ENCODE measurements at regions not wholly inside any gene's neighbourhood (a gene's known extent, or its start where the extent isn't known, plus 50 kb on each side); places are given as distances from the start of the nearest gene placed in this dataset.
A peak's percentile ranks its signal among the peaks of the same experiment; 100 is the strongest.
"Not testable (repeated sequence)": the region's sequence is repeated elsewhere in the genome, so short reads cannot be mapped to it uniquely, and the experiment has no call there.

DNA sequence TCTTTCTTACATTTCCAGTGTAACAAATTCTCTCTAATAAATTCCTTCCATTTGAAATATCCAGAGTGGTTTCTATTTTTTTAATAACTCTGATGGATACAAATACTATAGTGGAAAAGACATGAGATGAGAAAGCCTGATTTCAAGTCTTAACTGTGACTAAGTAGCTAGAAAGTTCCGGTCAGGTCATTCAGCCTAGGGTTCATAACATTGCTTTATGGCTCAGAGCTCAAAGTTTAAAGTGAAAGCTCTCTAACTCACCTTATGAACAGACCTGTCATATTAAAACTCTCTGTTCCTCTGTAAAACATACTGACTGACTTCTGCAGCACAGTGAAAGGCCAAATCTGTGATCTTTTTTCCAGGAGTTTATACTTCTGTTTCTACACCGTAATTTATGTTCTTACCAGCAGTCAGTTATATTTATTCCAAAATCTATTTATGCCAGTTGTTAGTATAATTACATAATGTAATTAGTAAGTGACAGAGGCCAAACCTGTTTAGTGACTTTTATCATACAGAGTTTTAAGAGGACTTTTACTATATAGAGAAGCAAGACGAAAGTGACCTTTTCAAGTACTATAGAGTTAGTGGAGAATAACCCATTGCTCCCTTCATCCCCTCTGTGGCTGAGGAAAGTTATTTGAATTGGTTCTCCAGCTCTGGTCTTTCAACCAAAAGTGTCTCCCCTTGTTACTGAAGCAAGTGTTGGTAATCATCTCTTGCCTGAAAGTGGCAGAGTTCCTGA, 118.8 kb upstream of the PDE1A start:
- DNase-seq, result no peak
- no peak for ATAC-seq (ENCODE audit: poor library complexity)
- intact Hi-C loops (cut with DNase I), result no loop called here

DNA sequence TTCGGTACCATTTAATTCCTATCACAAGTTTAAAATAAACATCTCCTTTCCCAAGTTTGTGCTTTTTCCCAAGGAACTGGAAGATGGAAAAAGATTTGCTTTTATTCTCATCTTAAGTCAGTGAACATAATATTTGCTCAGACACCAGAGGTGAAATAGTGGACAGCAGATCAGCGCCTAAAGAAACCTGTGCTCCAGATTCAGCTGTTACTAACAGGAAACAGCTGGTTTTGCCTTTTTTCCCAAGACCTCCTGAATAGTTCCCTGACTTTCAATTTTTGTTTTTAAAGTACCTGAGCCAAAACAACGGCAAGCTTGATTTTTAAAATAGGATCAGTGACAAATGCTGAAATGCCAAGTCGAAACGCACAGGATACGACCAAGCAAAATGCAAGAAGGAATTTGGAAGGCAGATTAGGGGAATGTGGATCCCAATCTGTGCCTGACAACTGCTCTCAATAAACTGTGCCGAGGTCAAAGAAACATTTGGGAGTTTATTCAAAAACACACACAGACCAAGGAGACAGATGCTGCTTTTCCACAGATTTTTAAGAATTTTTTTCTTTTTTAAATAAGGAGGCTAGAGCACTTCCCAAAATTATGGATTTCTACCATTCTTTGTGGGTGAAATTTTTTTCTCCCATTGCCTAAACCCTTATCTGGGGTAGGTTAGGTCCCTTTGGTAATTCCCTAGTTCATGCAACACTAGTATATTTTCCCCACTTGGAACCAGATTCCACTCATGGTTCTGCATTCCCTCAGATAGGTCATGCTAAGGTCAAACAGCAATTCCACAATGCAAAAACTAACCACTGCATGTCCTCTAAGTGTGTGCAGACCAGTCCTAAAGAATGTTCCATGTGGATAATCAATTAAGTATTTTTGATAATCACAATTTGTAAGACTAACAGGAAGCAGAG, 121.5 kb upstream of the PDE1A start:
- DNase-seq, result no peak
- intact Hi-C loops (cut with DNase I), result no loop called here
- peak; percentile 71 for ATAC-seq (ENCODE audit: poor library complexity)

DNA sequence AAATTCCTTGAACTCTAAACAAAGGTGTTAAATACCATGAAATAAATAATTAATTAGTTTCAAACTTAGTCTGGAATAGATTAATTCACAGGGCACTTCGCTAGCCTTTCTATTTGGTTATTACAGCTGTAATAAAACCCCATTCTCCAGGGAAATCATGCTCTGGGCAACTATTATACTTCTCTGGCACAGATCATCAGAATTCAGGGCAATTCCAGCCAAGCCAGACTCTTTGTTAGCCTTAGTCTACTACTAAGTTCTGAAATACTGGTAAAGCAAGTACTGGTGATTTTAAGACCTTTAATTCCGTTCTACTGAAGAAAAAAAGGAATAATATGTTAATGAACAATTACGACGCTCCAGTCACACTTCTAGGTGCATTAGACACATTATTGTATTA, 123.4 kb upstream of the PDE1A start:
- no peak for DNase-seq
- intact Hi-C loops (cut with DNase I), result no loop called here
- no peak for ATAC-seq (ENCODE audit: poor library complexity)

DNA sequence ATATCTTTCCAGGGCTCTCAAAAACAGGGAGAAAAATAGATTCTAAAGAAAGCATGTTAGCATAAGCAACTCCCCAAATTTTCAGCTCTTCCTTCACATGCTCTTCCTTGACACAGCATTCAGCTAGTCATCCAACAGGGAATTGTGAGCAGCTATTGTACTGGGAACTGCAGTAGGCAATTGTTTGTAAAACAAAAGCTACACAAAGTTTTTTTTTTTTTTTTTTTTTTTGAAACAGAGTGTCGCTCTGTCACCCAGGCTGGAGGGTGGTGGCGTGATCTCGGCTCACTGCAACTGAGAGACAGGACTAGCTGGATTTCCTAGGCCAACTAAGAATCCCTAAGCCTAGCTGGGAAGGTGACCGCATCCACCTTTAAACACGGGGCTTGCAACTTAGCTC, 125.4 kb upstream of the PDE1A start:
- intact Hi-C loops (cut with DNase I); ATAC-seq (ENCODE audit: poor library complexity); DNase-seq: not testable (repeated sequence)

DNA sequence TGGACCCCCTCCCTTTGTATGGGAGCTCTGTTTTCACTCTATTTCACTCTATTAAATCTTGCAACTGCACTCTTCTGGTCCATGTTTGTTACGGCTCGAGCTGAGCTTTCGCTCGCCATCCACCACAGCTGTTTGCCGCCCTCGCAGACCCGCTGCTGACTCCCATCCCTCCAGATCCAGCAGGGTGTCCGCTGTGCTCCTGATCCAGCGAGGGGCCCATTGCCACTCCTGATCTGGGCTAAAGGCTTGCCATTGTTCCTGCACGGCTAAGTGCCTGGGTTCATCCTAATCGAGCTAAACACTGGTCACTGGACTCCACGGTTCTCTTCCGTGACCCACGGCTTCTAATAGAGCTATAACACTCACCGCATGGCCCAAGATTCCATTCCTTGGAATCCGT, 125.9 kb upstream of the PDE1A start:
- DNase-seq, result peak; percentile 17
- ATAC-seq (ENCODE audit: poor library complexity); intact Hi-C loops (cut with DNase I): not testable (repeated sequence)

DNA sequence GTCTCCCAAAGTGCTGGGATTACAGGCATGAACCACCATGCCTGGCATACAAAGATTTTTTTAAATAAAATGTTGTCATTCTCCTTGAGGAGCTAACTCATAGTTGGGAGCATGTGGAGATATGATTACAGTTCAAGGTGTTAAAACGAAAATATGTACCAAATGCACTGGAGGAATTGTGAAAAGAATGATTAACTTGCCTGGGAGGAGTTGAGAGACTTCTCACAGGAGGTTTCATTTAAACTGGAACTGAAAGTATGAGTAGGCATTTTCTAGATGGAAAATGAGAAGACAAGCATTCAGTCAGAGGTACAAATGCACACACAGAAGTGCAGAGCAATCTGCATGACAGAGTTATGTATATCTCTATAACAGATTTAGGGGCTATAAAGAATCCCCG, 126.6 kb upstream of the PDE1A start:
- intact Hi-C loops (cut with DNase I), result no loop called here
- ATAC-seq (ENCODE audit: poor library complexity), result no peak
- DNase-seq, result no peak

DNA sequence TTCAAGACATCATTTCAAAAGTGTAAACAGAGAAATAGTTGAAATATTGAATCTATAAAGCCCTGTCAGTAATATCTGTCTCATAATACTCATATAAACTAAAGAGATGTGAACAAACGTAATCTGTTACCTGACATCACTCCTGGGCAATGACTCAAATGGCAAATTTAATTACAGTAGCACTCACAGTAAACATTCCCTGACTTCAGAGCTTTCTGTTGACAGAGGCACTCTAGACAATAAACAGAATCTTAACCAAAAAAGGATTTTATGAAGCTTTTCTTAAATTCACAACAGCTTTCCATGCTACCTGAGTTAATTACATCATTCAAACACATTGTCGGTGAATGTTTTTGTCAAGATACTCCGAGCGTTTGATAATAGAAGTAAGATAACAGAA, 128.1 kb upstream of the PDE1A start:
- DNase-seq (no peak), ATAC-seq (ENCODE audit: poor library complexity) (no peak)
- intact Hi-C loops (cut with DNase I), result no loop called here

DNA sequence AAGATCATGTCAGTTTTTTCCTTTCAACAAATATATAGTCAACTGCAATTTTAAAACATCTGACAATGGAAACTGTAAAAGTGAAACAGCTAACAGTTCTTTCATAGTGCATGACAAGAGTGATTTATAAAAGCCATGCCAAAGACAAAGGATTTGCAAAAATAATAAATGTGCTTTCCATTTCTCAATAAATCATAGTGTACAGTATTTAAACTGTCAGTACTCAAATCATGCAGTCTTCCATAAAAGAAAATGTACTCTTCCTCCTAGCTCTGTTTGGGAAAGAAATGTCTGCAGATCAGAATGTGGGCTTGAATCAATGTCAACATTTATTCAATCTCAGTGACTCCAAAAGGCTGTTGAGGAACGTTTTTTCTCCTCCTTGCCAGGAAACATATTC, 131.7 kb upstream of the PDE1A start:
- intact Hi-C loops (cut with DNase I), result no loop called here
- ATAC-seq (ENCODE audit: poor library complexity) (no peak), DNase-seq (no peak)

DNA sequence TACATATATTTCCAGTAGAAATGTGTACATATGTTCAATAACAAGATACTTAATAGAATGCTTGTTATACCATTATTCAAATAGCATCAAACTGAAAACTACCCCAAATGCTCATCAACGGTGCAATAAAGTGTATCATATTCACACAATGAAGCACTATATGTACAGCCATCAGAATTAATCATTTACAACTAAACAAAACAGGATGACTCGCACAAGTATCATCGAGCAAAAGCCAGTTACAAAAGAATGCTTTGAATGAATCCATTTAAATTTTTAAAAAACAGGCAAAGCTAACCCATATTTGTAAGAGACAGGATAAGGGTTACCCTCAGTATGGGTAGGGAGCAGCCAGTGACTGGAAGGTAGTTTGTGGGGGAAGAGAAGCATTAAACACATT, 132.8 kb upstream of the PDE1A start:
- DNase-seq (no peak), ATAC-seq (ENCODE audit: poor library complexity) (no peak)
- intact Hi-C loops (cut with DNase I), result no loop called here

DNA sequence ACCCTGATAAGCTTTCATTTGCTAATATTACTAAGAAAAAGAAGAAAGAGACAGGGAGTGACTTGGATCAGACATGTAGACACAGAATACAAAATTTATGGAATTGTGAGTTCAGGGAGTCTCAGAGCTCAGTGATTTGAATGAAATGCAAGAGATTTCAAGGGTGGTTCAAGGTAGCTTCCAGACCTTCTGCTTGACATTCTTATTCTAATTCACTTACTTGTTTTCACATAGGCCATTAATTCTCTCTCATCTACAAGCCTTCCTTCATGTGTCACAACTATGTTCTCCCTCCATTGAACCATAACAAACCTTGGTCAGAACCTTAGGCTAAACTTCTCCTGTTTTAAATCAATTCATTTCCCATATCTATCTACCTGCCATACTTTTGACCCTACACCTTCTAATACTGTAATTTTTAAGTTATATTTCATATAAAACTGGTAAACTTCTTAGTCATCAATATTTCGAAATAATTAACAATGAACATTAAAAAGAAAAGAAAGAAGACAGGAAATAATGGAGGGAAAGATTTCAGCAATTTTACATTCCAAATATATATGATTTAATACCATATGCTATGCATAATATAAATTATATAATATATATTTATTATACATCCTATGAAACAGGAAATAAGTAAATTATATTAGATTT, 139.2 kb upstream of the PDE1A start:
- intact Hi-C loops (cut with DNase I), result no loop called here
- DNase-seq (no peak), ATAC-seq (ENCODE audit: poor library complexity) (no peak)

DNA sequence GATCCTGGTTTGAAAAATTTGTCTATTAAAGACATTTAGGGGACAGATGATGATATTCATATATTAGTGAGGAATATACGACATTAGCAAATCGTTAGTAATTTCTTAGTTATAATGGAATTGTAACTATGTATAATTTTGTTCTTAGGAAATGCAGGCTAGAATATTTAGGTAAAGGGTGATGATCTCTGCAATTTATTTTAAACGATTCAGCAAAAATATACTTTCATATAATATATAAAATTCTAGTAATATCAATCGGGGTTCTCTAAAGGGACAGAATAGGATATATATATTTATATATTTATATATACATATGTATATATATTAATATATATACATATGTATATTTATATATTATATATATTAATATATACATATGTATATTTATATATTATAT, 142.5 kb upstream of the DNAJC10 start:
- intact Hi-C loops (cut with DNase I), result no loop called here
- ATAC-seq (ENCODE audit: poor library complexity) (no peak), DNase-seq (no peak)

DNA sequence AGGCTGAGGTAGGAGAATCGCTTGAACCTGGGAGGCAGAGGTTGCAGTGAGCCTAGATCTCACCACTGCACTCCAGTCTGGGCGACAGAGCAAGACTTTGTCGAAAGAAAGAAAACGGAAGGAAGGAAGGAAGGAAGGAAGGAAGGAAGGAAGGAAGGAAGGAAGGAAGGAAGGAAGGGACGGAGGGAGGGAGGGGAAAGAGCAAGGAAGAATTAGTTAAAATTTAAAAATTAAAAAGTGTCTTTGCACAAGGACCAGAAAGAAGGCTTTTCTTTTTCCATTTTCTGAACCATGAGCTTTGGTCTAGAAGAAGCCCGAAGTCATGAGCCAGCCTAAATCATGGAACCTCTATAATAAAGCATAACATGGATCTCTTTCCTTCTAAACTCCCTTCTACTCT, 138.2 kb upstream of the DNAJC10 start:
- ATAC-seq (ENCODE audit: poor library complexity) (no peak), DNase-seq (no peak)
- intact Hi-C loops (cut with DNase I), result no loop called here

DNA sequence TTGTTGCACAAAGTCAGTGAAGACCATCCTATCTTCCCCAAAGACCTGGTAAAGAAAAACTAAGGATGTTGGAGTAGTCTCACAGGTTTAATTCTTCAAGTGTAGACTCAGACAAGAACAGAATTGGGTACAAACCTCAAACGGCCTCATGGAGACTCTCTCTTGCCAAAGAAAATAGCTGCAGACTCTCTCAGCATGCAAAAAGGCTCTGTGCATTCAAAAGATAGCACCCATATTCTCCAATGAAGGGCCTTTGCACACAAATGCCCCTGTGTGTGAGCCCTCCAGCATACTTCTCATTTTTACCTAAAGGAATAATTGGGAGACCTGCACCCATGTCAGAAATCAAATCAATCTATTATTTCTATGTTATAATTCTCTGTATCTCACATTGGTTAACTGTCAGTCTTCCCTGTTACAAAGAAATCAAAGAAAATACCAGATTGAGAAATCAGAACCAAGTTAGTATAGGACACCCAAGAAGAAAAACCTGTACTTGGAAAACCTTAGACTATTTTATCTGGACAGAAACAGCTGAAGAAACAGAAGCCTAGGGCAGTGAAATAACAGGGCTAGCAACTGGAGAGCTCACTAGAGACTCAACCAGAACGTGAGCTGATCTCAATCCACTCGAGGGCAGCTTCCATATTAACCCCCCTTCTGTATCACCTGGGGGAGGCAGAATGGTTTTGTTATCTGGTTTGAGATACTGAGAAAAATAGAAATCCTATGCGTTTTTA, 134.7 kb upstream of the DNAJC10 start:
- no peak for DNase-seq
- no peak for ATAC-seq (ENCODE audit: poor library complexity)
- intact Hi-C loops (cut with DNase I), result loop anchor here (10.0 kb wide), 1 partner anchor 117 kb away; no protein-coding TSS in a partner anchor

DNA sequence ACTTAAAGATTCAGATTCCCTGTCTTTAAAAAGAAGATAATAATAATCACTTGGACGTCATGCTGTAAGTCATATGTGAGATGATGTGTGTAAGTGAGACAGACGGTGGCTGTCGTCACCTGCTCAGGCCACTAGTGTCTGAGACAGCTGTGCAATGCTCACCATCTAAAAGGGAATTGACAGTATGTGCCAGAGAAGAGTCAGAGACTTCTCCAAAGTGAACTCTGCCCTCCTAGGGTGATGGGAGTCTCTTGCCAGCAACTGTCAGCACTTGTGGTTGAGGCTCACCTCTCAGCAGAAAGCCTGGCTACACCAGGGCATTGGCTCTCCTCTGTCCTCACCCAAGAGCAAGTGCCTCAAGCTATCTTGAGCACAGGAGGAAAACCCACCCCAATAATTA, 131.6 kb upstream of the DNAJC10 start:
- intact Hi-C loops (cut with DNase I), result loop anchor here (10.0 kb wide), 1 partner anchor 120 kb away; no protein-coding TSS in a partner anchor
- DNase-seq, result peak; percentile 80
- peak; percentile 97 for ATAC-seq (ENCODE audit: poor library complexity)

DNA sequence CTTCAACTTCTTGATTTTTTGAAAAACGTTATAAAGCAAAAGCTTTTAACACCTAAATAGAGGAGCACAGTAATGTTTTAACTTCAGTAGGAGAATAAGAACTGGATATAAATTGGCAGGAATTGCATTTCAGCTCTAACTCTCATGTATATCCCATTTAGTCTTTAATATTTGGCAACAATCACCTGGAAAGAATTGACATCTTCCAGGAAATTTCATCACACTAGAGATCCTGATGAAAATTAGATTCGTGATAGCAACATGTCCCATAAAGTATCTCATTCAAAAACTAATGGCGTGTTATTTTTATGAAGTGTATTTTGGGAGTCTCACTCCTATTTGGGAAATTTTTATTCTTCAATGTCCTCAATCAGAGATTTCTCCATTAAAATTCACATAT, 131.1 kb upstream of the DNAJC10 start:
- intact Hi-C loops (cut with DNase I), result loop anchor here (10.0 kb wide), 1 partner anchor 120 kb away; no protein-coding TSS in a partner anchor
- DNase-seq (no peak), ATAC-seq (ENCODE audit: poor library complexity) (no peak)

DNA sequence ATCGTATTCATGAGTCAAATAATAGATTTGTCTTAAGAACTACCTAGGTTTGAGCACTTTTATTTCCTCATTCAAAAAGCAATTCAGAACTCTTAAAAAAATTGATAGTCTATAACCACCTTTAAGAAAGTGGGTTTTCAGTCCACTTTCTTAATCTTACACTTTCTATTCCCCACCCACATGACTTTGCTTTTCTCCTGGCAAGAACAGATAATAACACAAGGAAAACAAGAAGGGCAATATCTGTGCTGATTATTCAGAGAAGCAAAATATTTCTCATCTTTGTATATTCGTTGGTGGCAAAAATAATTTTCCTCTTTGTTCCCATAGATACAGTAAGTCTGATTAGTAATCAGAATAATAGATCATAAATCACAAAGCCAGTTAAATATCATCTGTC, 130.6 kb upstream of the DNAJC10 start:
- DNase-seq, result no peak
- no peak for ATAC-seq (ENCODE audit: poor library complexity)
- intact Hi-C loops (cut with DNase I), result loop anchor here (10.0 kb wide), 1 partner anchor 121 kb away; no protein-coding TSS in a partner anchor

DNA sequence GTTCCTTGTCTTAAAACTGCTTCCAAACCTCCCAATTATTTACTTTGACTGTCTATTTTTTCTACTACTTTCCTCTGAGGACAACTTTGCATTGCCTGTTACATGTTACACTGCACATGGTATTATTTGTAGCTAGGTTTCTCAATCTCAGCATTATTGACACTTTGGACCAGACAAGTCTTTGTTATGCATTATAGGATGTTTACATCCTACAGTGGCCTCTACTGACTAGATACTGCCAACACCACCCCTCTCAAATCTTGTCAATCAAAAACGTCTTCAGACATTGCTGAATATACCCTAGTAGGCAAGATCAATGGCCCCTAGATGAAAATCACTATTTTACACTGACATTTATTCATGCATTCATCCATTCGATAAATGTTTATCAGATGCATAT, 129.6 kb upstream of the DNAJC10 start:
- intact Hi-C loops (cut with DNase I), result loop anchor here (10.0 kb wide), 1 partner anchor 122 kb away; no protein-coding TSS in a partner anchor
- ATAC-seq (ENCODE audit: poor library complexity) (no peak), DNase-seq (no peak)

DNA sequence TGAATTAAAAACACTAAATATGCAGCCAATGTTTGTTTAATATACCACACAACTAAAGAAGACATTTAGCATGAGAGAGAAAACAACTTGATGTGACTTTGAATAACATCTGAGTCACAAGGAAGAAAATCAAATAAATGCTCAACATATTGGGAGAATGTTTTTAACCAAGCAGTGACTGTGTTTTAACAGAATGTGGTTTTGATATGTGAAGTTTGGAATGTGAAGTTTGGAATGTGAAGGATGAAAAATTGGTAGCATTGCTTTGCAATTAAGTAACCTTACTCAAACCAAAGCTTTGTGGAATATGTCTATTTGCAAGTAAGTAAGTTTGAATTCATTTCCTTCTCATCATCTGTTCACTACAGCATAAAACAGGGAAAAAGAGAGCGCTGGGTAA, 128.2 kb upstream of the DNAJC10 start:
- ATAC-seq (ENCODE audit: poor library complexity), result no peak
- intact Hi-C loops (cut with DNase I), result loop anchor here (10.0 kb wide), 1 partner anchor 123 kb away; no protein-coding TSS in a partner anchor
- DNase-seq, result no peak

Measured in Right ventricle myocardium superior (tissue), 1 donor.